ENCODE measurements at regions not wholly inside any gene's neighbourhood (a gene's known extent, or its start where the extent isn't known, plus 50 kb on each side); places are given as distances from the start of the nearest gene placed in this dataset.
"Not testable (repeated sequence)": the region's sequence is repeated elsewhere in the genome, so short reads cannot be mapped to it uniquely, and the experiment has no call there.

- peak in 1 of 2 experiments; percentile 34 for DNase-seq
Measured at GRCh38 chr6:27617046-27617687, 144.3 kb upstream of the ZNF184 start.

DNA sequence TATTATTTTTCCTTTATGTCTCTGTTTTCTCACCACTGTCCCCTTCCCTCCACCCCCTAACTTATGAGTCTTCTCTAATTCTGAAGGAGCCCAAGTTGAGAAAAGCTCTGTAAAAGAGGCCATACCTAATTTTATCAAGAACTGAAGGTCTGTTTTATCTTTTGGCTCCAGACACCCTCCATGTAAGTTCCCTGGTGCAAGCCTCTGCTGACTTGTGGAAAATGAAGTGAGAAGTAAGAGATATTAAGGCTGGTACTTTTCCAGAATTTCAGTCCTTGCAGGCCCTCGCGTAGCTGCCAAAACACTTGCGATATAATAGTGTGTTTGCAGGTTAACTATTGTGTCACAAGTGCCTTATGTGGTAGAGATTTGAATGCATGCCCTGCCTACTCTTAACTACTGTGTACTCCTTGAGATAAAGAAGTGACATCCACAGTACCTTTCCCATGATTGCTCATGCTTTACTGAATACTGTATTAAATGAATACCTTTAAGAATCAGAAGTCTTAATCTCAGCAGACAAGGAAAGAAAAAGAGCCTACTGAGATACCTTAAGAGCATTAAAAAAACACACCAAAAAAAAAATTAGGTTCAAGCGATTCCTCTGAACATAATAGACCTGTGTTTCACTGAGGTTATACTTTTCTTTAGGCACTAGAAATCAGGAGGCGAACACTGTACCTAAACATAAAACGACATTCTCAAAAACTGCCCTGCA lies 143.6 kb upstream of the ZNF184 start:
- DNase-seq: no peak

DNA sequence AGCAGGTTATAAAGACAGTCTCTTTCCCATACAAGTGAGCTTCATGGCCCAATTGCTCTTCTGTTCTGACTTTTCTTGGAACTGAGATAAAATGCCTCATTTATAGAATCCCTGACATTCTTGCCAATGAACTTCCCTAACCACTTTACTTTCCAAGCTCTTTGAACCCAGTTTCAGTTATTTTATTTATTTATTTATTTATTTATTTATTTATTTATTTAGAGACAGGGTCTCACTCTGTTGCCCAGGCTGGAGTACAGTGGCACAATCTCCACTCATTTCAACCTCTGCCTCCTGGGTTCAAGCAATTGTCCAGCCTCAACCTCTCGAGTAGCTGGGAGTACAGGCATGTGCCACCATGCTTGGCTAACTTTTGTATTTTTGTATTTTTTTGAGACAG lies 138.5 kb upstream of the ZNF184 start:
- no peak for DNase-seq

- peak in 1 of 2 experiments; percentile 37 for DNase-seq
Measured at GRCh38 chr6:27608916-27609883, 136.3 kb upstream of the ZNF184 start.

- DNase-seq: peak in 1 of 2 experiments; percentile 24
Measured at GRCh38 chr6:27605401-27606342, 132.8 kb upstream of the ZNF184 start.

DNA sequence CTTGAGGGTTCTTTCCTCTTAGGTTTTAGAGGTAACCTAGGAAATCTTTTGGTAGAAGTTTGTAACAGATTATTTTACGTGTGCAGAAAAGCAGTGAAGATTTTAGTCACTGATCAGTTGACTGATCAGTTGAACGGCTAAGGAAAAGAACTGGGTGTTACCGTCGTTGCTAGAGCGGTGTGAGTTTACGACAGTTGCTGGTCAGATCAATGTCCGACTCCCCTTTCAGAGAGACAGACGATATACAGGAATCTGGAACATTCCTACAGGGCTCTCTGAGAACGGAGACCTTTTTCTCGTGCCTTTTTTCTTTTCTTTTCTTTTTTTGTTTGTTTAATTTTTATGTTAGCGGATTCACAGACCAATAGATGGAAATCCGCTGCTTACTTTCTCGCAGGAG lies 132.1 kb upstream of the ZNF184 start:
- DNase-seq: no peak

GRCh38 chr6:27601668-27602254 lies 128.9 kb upstream of the ZNF184 start:
- DNase-seq: no peak

DNA sequence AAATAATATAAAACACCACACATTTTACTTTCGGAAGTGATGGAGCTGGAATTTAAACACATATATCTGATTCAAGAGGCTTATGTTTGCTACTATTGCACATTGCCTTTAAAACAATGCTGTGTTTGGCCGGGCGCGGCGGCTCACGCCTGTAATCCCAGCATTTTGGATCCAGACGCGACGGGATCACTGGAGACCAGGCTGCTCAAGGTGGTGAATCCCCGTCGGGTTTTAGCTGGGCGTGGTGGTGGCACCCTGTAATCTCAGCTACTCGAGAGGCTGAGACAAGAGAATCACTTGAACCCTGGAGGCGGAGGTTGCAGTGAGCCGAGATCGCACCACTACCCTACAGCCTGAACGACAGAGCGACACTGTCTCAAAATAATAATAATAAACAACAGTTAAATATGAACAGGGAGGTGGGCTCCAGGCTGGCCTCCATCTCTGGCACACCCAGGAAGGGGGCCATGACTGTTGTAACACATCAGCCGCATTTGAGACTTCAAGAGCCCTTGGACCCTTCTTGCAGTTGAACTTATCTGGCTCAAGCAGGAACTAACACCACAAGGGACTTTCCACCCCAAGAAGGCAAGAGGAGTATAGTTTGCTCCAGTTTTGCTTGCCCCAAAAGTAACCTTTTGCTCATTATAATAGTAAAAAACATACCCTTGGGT lies 127.1 kb upstream of the ZNF184 start:
- DNase-seq: no peak

- DNase-seq: not testable (repeated sequence)
Measured at GRCh38 chr6:27597031-27597567, 124.2 kb upstream of the ZNF184 start.

- DNase-seq: no peak
Measured at GRCh38 chr6:27593861-27594260, 121.0 kb upstream of the ZNF184 start.

GRCh38 chr6:27593200-27593818 lies 120.4 kb upstream of the ZNF184 start:
- no peak for DNase-seq

DNA sequence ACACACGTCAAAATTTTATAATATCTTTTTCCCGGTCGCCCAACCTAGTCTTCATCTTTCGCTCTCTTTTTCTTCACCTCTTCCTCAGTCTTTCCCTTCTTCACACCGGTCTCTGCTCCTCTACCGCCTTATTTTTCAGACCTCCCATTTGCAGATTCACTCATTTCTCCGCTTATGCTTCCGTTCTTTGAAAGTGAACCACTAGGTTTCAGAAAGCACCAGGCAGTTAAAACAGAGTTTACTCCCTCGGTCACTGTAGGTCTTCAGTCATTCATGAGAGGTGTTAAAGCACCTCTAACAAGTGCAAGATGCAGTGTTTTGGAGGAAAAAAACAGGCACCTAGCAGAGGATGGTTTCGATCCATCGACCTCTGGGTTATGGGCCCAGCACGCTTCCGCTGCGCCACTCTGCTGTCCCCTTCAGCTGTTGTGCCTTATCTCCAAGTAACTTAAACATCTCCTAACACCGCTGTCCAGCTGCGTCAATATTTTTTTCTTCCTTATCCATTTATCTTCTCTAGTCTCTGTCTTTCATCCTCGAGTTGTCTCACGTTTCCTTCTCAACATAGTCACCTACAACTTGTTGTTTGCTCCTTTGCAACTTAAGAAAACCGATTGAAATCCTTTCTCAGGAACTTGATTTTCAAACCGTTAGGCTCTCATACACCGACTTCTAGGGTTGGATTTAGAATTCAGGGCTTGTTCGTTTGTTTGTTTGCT lies 119.7 kb upstream of the ZNF184 start:
- peak; percentile 57 to 75 for DNase-seq

DNA sequence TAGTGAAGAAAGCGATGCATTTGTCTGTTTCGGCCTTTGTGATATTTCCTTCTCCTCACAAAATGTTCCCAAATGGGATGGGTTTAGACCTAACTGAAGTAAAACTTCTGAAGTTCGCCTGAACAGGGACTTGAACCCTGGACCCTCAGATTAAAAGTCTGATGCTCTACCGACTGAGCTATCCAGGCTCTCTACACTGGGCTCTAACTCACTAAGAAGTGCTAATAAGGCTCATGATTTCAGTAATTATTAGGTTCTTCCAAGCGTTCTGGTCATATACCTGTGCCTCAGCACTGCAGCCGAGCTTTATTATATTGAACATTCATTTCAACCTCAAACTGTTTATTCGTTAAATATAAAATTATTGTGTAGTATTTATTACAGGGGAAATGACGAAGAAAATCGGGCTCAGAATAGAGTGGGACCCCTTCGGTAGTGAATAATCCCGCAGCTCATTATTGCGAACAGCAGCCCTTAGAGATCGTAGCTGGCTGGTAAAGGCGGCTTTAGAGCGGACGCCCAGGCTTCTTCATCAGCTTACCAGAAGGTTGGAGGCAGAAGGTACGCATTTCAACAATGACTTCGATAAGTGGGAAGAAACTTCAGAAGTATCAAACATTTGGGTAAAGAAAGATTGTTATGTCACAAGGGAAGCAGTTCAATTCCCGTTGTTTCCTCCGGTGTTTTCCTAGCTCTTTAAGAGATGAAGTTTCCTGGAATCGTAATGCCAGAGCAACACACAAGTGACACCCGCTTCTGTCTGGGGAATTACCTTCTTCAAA lies 119.0 kb upstream of the ZNF184 start:
- peak; percentile 45 to 73 for DNase-seq

DNA sequence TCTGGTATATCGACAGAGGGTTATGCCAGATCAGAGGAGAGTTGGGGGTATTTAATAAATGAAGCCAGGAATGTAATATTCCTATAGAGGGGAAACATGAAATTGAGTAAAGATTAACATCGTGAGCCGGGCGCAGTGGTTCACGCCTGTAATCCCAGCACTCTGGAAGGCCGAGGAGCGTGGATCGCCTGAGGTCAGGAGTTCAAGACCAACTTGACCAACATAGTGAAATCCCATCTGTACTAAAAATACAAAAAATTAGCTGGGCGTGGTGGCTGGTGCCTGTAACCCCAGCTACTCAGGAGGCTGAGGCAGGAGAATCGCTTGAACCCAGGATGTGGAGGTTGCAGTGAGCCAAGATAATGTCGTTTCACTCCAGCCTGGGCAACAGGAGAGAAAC lies 112.4 kb upstream of the ZNF184 start:
- not testable (repeated sequence) for DNase-seq

DNA sequence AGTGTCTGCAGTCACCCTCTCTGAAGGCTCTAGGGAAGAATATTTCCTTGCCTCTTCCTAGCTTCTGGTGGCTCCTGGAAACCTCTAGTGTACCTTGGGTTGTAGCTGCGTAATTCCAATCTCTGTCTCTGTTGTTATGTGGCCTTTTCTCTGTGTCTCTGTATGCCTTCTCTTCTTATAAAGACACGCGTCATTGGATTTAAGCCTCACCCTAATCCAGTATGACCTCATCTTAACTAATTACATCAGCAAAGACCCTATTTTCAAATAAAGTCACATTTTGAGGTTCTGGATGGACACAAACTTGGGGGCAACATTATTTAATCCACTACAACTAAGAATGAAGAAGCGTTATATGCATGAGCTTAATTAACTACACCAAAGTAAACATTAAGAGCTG lies 111.4 kb upstream of the ZNF184 start:
- no peak for DNase-seq

DNA sequence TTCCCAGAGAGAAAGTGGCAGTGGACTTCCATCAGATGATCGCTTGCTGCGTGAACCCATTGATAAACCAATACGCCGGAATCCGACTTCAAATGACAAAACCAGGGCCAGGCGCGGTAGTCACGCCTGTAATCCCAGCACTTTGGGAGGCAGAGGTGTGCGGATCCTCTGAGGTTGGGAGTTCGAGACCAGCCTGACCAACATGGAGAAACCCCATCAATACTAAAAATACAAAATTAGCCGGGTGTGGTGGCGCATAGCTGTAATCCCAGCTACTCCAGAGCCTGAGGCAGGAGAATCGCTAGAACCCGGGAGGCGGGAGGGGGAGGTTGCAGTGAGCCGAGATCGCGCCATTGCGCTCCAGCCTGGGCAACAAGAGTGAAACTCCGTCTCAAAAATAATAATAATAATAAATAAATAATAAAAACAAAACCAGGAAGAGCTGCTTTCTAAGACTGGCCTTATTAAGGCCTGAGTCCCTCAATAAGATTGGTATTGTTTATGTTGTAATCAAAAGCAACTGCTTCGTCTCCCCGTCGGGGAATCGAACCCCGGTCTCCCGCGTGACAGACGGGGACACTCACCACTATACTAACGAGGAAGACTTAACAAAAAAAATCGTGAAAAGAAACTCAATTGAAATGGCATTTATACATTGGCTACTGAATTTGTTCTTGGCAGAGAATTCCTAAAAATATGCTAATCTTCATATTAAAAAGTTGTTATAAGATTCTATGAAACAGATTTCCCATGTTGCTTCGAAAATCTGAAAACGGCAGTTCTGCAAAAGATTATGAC lies 110.2 kb upstream of the ZNF184 start:
- peak; percentile 41 to 56 for DNase-seq

DNA sequence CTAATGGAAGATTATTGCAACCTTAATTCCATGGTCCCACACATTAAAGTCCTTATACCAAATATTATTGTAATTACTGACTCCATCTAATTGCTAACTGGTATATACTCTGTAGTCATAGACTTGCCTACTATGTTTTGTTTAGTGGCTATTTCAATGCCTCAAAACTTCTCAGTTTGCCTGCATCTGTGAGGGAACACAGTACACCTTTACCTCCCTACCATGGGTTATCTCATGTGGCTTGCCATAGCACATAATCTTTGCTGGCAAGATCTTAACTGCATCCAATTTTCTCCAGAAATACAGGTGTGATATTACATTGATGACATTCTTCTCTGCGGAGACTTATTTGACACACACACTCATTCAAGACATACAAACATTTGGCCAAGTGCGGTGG lies 107.1 kb upstream of the ZNF184 start:
- DNase-seq: no peak

DNA sequence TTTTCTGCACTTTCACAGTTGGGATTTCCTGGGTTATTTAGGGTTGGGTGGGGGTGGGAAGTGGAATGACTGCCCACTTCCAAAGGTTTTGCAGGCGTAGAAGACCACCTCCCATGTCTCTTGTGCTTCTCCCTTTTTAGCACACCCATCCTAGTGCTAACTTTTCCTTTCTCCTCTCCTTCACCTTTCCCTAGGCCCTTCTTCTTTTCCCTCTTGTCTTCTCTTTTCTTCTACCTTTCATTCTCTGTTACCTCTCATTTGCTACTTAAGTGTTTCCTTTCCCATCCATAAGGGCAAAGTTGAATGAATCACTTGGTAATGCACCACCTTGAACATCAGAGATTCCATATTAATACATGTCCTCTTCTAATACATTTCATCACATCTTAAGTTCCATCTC lies 105.0 kb upstream of the ZNF184 start:
- DNase-seq: no peak
